Prostate gland (tissue), 2 donors: ENCODE measurements at regions not wholly inside any gene's neighbourhood (a gene's known extent, or its start where the extent isn't known, plus 50 kb on each side); places are given as distances from the start of the nearest gene placed in this dataset.

Source experiments
- DNase-seq: peaks from one replicate; pipeline ENCODE4 v3.0.0-alpha.2; 2019; ENCODE audit warnings: low spot score
- H3K27ac ChIP-seq, 2 donors: fragments of 200-600 bp; sonication (generic); 2 replicates each; pipeline ENCODE4 v1.5.1; 2017 to 2019
- H3K27me3 ChIP-seq: fragments of 200-600 bp; sonication (generic); replicated peaks from 2 replicates; pipeline ENCODE4 v1.5.1; 2019; ENCODE audit not compliant: insufficient read depth
- H3K36me3 ChIP-seq, 2 donors: fragments of 200-600 bp; sonication (generic); 1 replicate in 1 of 2; 2 replicates in 1 of 2; pipeline versions ENCODE4 v1.5.1 to v1.8.1; 2017 to 2019
- H3K4me1 ChIP-seq: fragments of 200-600 bp; sonication (generic); replicated peaks from 2 replicates; pipeline ENCODE4 v1.5.1; 2019
- H3K4me3 ChIP-seq, 2 donors: fragments of 200-600 bp; sonication (generic); 2 replicates each; pipeline ENCODE4 v1.5.1; 2017 to 2019
- H3K9me3 ChIP-seq: fragments of 200-600 bp; sonication (generic); 2 replicates; pipeline ENCODE4 v1.5.1; 2017
- CTCF ChIP-seq, 4 experiments: fragments of 200-600 bp in 2 of 4; fragments of 450-650 bp in 2 of 4; sonication (generic) in 2 of 4; IDR thresholded peaks; 1 replicate in 3 of 4; 2 replicates in 1 of 4; pipeline ENCODE4 v1.5.1; 2016 to 2019; ENCODE audit warnings: antibody characterized with exemption in 4 of 4, mild to moderate bottlenecking in 2 of 4, moderate library complexity in 2 of 4
- POLR2A ChIP-seq: fragments of 450-650 bp; IDR thresholded peaks from one replicate; pipeline ENCODE4 v1.6.1; 2016; ENCODE audit warnings: antibody characterized with exemption, mild to moderate bottlenecking
- POLR2AphosphoS5 ChIP-seq: sonication (generic); formaldehyde crosslinking; IDR thresholded peaks from one replicate; pipeline ENCODE4 v1.6.1; 2017; ENCODE audit warnings: antibody characterized with exemption
- WGBS: methylation state at CpG from one replicate; pipeline ENCODE4 v1.1.5; 2018; 5-methylcytosine and 5-hydroxymethylcytosine counted together
- intact Hi-C: fragments of 100-400 bp; cut with DNase I; formaldehyde crosslinking; loops from one replicate; pipeline ENCODE4 v1.14.2; 2022

- no peaks in the 10 kb centered on the region for H3K4me1 ChIP-seq
- H3K27ac ChIP-seq: no peak overlapping the region
- H3K27me3 ChIP-seq: no peaks in the 10 kb centered on the region
- no peak overlapping the region for H3K4me3 ChIP-seq
- TF ChIP-seq CTCF (IDR thresholded peaks at IDR 0.05): no peak
- no peak for TF ChIP-seq POLR2AphosphoS5
- TF ChIP-seq POLR2A: no peak
- no peak for DNase-seq
- WGBS: 93% methylated on average over 1 of the region's 1 CpG
- intact Hi-C loops: no loop called here
- H3K36me3 ChIP-seq: no peaks in the 10 kb centered on the region
- no peaks in the 10 kb centered on the region for H3K9me3 ChIP-seq
Measured at GRCh38 chr9:12441506-12441905, 251.7 kb upstream of the TYRP1 start.

GRCh38 chr9:12448246-12448645, 244.9 kb upstream of the TYRP1 start:
- Histone ChIP-seq H3K4me3 (no peak overlapping the region), H3K9me3 (no peaks in the 10 kb centered on the region), H3K4me1 (no peaks in the 10 kb centered on the region), H3K27me3 (no peaks in the 10 kb centered on the region), H3K36me3 (no peaks in the 10 kb centered on the region), H3K27ac (no peak overlapping the region)
- DNase-seq: no peak
- TF ChIP-seq POLR2AphosphoS5 (no peak), CTCF (IDR thresholded peaks at IDR 0.05) (no peak), POLR2A (no peak)
- intact Hi-C loops: no loop called here
- whole genome bisulfite sequencing: 22% methylated on average over 1 of the region's 1 CpG

GRCh38 chr9:12457237-12457636, 235.9 kb upstream of the TYRP1 start:
- no peak for DNase-seq
- Histone ChIP-seq H3K4me1 (no peaks in the 10 kb centered on the region), H3K36me3 (no peaks in the 10 kb centered on the region), H3K9me3 (no peaks in the 10 kb centered on the region), H3K27ac (no peak overlapping the region), H3K27me3 (no peaks in the 10 kb centered on the region), H3K4me3 (no peak overlapping the region)
- TF ChIP-seq POLR2AphosphoS5 (no peak), POLR2A (no peak), CTCF (IDR thresholded peaks at IDR 0.05) (no peak)
- intact Hi-C loops: no loop called here
- WGBS: 92% methylated on average over 1 of the region's 1 CpG

GRCh38 chr9:12461763-12462460, 231.3 kb upstream of the TYRP1 start:
- no peaks in the 10 kb centered on the region for H3K36me3 ChIP-seq
- no peaks in the 10 kb centered on the region for H3K4me1 ChIP-seq
- H3K9me3 ChIP-seq: no peaks in the 10 kb centered on the region
- H3K27ac ChIP-seq: no peak overlapping the region
- 88% methylated on average over 2 of the region's 2 CpGs for WGBS
- DNase-seq: no peak
- intact Hi-C loops: no loop called here
- H3K27me3 ChIP-seq: no peaks in the 10 kb centered on the region
- no peak overlapping the region for H3K4me3 ChIP-seq
- TF ChIP-seq POLR2AphosphoS5: no peak

- H3K9me3 ChIP-seq: no peaks in the 10 kb centered on the region
Measured at GRCh38 chr9:12462861-12463260, 230.3 kb upstream of the TYRP1 start.

More at GRCh38 chr9:12462861-12463260, 230.3 kb upstream of the TYRP1 start:
- H3K4me3 ChIP-seq: no peak overlapping the region
- intact Hi-C loops: no loop called here
- no peaks in the 10 kb centered on the region for H3K4me1 ChIP-seq
- no peak overlapping the region for H3K27ac ChIP-seq
- no peak for DNase-seq
- TF ChIP-seq POLR2A (no peak), POLR2AphosphoS5 (no peak), CTCF (IDR thresholded peaks at IDR 0.05) (no peak)
- H3K27me3 ChIP-seq: no peaks in the 10 kb centered on the region
- H3K36me3 ChIP-seq: no peaks in the 10 kb centered on the region
